ENCODE measurements at regions not wholly inside any gene's neighbourhood (a gene's known extent, or its start where the extent isn't known, plus 50 kb on each side); places are given as distances from the start of the nearest gene placed in this dataset.

- DNase-seq (ENCODE audit: low read depth): no peak
- TF ChIP-seq CTCF (IDR thresholded peaks at IDR 0.05; ENCODE audit: low read depth, low read length, missing control alignments): no peak
- H3K4me3 ChIP-seq (ENCODE audit: low read depth, low read length): no peak overlapping the region
Observed at GRCh38 chr15:39530480-39531342, 50.2 kb upstream of the THBS1 start.
